ENCODE measurements at regions not wholly inside any gene's neighbourhood (a gene's known extent, or its start where the extent isn't known, plus 50 kb on each side); places are given as distances from the start of the nearest gene placed in this dataset.

DNA sequence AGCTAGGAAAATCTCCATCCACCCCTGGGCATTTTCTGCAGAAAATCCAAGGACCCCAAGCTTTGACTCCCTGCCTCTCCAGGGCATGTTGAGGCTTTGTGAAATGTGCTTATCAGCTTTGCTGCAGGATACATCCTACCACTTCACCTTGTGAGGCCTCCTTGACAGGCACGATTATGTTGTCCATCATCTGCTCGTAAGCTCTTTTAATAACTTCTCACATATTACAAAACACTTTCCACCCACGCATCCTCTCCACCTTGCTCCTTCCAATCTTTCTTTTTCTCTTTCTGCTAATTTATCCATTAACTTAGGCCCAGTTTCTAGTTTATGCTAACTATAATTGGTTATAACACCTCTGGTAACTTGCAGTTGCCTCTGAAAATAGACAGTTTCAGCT is 147.0 kb upstream of the MTNR1B start:
- no peaks in the 10 kb centered on the region for H3K23me2 ChIP-seq (ENCODE audit: low read depth, low read length)
- no peak overlapping the region for H3K56ac ChIP-seq (replicated peaks; ENCODE audit: insufficient read length, low read depth, low read length)
- no peak overlapping the region for H4K8ac ChIP-seq (ENCODE audit: extremely low read depth, insufficient read depth, low read length)
- no peaks in the 10 kb centered on the region for H3K79me2 ChIP-seq (ENCODE audit: control insufficient read depth in 1 of 2, insufficient read depth in 2 of 2, low read length in 2 of 2)
- ChIA-PET CTCF (ENCODE audit: partially characterized antibody) (interaction anchor here (0.6 to 1.5 kb wide), 4 partner anchors 38 to 571 kb away, joined by 3 to 4 read pairs (median 4); no protein-coding TSS in a partner anchor), POLR2A (ENCODE audit: partially characterized antibody) (interaction anchor here (1.3 kb wide), 1 partner anchor 18 kb away, joined by 3 read pairs; no protein-coding TSS in a partner anchor)
- no peak overlapping the region for H4K5ac ChIP-seq (ENCODE audit: insufficient read length, low read depth, low read length)
- no peak overlapping the region for H3K27ac ChIP-seq (ENCODE audit: low read depth, low read length)
- H2BK15ac ChIP-seq (ENCODE audit: low read length), result 0 out of 2 replicates have a peak overlapping the region, but pooled peaks have one; percentile 34
- 91 to 100% methylated on average over 2 to 3 of the region's 3 CpGs for WGBS, 2 experiments (ENCODE audit: extremely low coverage in 1 of 2, insufficient coverage in 1 of 2, insufficient read length in 1 of 2, insufficient replicate concordance in 2 of 2, low coverage in 1 of 2, low lambda C conversion rate in 2 of 2, missing lambda C conversion rate in 1 of 2)
- 0 out of 7 replicates have a peak, but pooled peaks cover 0 to 2% (median 0%) of the 10 kb centered on the region in 4 experiments for H3K4me1 ChIP-seq (replicated peaks in 1 of 4; ENCODE audit: control insufficient read depth in 3 of 4, insufficient read depth in 4 of 4, low read length in 3 of 4)
- H3K14ac ChIP-seq (ENCODE audit: insufficient read length), result no peak overlapping the region
- no peak overlapping the region for H3K4me2 ChIP-seq (ENCODE audit: insufficient read depth in 1 of 2, low read depth in 2 of 2, low read length in 2 of 2)
- H3K23ac ChIP-seq (ENCODE audit: insufficient read length), result no peak overlapping the region
- H3K36me3 ChIP-seq (ENCODE audit: control insufficient read depth in 2 of 4, insufficient read depth in 4 of 4, low read length in 3 of 4), result no peaks in the 10 kb centered on the region
- peaks cover 0 to 2% (median 0%) of the 10 kb centered on the region in 4 experiments; a peak in 1 of 7 replicates for H3K27me3 ChIP-seq (replicated peaks in 1 of 4; ENCODE audit: control insufficient read depth in 3 of 4, extremely low read depth in 1 of 4, insufficient read depth in 3 of 4, low read length in 3 of 4)
- no peaks in the 10 kb centered on the region for H3K79me1 ChIP-seq (ENCODE audit: low read depth, low read length)
- H2AFZ ChIP-seq (ENCODE audit: low read length), result no peak overlapping the region
- no peak overlapping the region for H2BK20ac ChIP-seq (ENCODE audit: low read length)
- H2BK120ac ChIP-seq (replicated peaks; ENCODE audit: low read depth, low read length), result no peak overlapping the region
- no peak overlapping the region for H3K4me3 ChIP-seq (ENCODE audit: extremely low read depth in 1 of 4, insufficient read depth in 2 of 4, low read depth in 3 of 4, low read length in 4 of 4)
- no peak overlapping the region for H3K4ac ChIP-seq (replicated peaks; ENCODE audit: insufficient read length, low read depth, low read length)
- H3K9ac ChIP-seq (replicated peaks in 1 of 4; ENCODE audit: extremely low read depth in 1 of 4, low read depth in 3 of 4, low read length in 3 of 4), result no peak overlapping the region
- no peak overlapping the region for H3K18ac ChIP-seq (ENCODE audit: extremely low read depth, low read length)
- H2BK5ac ChIP-seq (ENCODE audit: low read depth, low read length), result no peak overlapping the region
- FAIRE-seq (no peak), DNase-seq (ENCODE audit: low read depth in 1 of 2, low spot score in 2 of 2) (no peak)
- H3K9me3 ChIP-seq (ENCODE audit: insufficient read depth in 2 of 2, low read depth in 1 of 2, low read length in 1 of 2), result 0 out of 4 replicates have a peak, but pooled peaks cover 0 to 3% of the 10 kb centered on the region in 2 experiments
- no peak overlapping the region for H2AK5ac ChIP-seq (ENCODE audit: low read depth, low read length)
- H2BK12ac ChIP-seq (ENCODE audit: low read depth, low read length), result no peak overlapping the region
- H4K20me1 ChIP-seq (replicated peaks in 1 of 2; ENCODE audit: control insufficient read depth in 1 of 2, insufficient read depth in 2 of 2, low read length in 2 of 2), result no peaks in the 10 kb centered on the region
- H4K91ac ChIP-seq (replicated peaks; ENCODE audit: insufficient read length, low read length), result no peak overlapping the region
- no peak for TF ChIP-seq GABPA (IDR thresholded peaks at IDR 0.05; ENCODE audit: borderline replicate concordance, insufficient read depth, low read length)
- TF ChIP-seq, protein P1, sequence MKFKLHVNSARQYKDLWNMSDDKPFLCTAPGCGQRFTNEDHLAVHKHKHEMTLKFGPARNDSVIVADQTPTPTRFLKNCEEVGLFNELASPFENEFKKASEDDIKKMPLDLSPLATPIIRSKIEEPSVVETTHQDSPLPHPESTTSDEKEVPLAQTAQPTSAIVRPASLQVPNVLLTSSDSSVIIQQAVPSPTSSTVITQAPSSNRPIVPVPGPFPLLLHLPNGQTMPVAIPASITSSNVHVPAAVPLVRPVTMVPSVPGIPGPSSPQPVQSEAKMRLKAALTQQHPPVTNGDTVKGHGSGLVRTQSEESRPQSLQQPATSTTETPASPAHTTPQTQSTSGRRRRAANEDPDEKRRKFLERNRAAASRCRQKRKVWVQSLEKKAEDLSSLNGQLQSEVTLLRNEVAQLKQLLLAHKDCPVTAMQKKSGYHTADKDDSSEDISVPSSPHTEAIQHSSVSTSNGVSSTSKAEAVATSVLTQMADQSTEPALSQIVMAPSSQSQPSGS (IDR thresholded peaks at IDR 0.05; ENCODE audit: low read length), result no peak
- no peak for TF ChIP-seq CTBP2 (IDR thresholded peaks at IDR 0.05; ENCODE audit: borderline replicate concordance, insufficient read depth, insufficient read length, low read length)
- TF ChIP-seq EP300 (IDR thresholded peaks at IDR 0.05; ENCODE audit: borderline replicate concordance in 1 of 2, low read depth in 2 of 2, low read length in 2 of 2), result no peak
